Epithelial cell of proximal tubule (primary cell): ENCODE measurements at regions not wholly inside any gene's neighbourhood (a gene's known extent, or its start where the extent isn't known, plus 50 kb on each side); places are given as distances from the start of the nearest gene placed in this dataset.

Experiments
- DNase-seq: peaks from one replicate; pipeline ENCODE4 v3.0.0-alpha.2; 2011; ENCODE audit warnings: low read depth
- H3K4me3 ChIP-seq: 2 replicates; pipeline ENCODE4 v1.5.1; 2011; ENCODE audit warnings: low read depth, mild to moderate bottlenecking, low read length
- TF ChIP-seq, protein P1 (sequence below): conservative IDR thresholded peaks from 2 replicates; pipeline ENCODE4 v1.5.1; 2012; ENCODE audit warnings: low read depth, mild to moderate bottlenecking, low read length

DNA sequence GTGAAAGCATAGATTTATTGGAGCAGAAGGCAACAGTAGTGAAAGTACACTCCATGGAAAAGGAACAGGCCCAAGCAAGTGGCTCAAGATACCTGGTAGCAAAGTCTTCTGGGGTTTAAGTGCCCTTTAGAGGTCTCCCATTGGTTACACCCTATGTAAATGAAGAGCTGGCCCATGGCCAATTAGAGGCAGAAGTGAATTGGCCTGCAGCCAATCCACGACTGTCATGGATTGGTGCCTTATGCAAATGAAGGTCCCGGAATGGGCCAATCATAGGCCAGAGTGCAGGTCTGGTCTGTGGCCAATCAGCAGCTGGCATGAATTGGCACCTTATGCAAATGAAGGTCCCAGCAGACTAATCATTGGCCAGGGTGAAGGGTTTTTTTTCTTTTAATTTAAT, 64.2 kb upstream of the PCSK5 start:
- no peak for DNase-seq
- H3K4me3 ChIP-seq: no peak overlapping the region
- TF ChIP-seq, protein P1, sequence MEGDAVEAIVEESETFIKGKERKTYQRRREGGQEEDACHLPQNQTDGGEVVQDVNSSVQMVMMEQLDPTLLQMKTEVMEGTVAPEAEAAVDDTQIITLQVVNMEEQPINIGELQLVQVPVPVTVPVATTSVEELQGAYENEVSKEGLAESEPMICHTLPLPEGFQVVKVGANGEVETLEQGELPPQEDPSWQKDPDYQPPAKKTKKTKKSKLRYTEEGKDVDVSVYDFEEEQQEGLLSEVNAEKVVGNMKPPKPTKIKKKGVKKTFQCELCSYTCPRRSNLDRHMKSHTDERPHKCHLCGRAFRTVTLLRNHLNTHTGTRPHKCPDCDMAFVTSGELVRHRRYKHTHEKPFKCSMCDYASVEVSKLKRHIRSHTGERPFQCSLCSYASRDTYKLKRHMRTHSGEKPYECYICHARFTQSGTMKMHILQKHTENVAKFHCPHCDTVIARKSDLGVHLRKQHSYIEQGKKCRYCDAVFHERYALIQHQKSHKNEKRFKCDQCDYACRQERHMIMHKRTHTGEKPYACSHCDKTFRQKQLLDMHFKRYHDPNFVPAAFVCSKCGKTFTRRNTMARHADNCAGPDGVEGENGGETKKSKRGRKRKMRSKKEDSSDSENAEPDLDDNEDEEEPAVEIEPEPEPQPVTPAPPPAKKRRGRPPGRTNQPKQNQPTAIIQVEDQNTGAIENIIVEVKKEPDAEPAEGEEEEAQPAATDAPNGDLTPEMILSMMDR: no peak

DNA sequence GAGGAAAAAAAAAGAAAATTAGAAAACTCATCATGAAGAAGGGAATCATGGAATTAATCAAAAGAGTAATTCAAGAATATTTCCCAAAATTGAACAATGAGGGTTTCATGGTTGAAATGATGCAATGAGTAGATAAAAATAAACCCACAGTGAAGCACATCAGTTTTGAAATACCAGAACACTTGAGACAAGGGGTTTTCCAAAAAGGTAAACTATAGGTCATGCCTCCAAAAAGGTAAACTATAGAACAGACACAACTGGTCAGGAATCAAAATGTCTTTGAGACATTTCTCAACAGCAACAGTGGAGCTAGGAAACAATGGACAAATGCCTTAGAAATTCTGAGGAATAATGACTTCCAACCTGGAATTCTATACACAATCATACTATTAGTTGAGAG, 60.2 kb upstream of the PCSK5 start:
- no peak overlapping the region for H3K4me3 ChIP-seq
- TF ChIP-seq, protein P1: no peak
- no peak for DNase-seq

DNA sequence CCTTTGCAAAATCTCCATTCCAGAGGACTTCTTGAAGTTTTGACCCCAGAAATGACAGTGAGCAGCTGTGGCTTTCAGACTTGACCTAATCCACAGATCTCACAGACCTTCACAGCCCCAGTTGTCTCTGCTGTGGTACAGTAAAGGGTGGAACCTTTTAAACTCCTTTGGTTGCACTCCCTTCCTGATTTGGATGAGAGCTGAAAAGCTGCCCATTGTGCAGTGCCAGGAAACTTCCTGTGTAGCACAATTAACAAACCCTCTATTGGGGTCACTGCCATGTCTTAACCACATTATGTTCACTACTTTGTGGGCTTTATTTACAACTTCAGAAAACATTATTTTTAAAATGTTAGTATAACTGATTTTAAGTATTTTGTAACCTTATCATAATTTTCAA, 56.7 kb upstream of the PCSK5 start:
- H3K4me3 ChIP-seq: no peak overlapping the region
- TF ChIP-seq, protein P1: no peak
- DNase-seq: no peak

DNA sequence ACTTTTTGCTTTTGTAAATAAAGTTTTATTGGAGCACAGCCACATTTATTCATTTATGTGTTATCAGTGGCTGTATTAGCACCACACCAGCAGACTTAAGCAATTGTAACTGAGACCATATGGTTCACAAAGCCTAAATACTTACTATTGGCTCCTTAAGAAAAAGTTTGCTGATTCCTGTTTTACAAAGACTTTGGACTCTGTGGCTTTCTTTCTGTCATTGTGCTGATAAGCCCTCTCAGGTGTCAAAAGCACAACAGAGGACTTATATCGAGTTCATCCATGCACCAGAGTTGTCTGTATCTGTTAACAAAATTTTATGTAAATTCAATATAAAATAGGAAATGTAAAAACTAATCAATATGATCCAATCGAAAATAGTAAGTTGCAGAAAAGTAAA, 55.6 kb upstream of the PCSK5 start:
- TF ChIP-seq, protein P1: no peak
- DNase-seq: no peak
- H3K4me3 ChIP-seq: no peak overlapping the region
